Transverse colon (tissue), 3 donors: ENCODE measurements at regions not wholly inside any gene's neighbourhood (a gene's known extent, or its start where the extent isn't known, plus 50 kb on each side); places are given as distances from the start of the nearest gene placed in this dataset.

Experiments
- CTCF ChIP-seq, 5 experiments: fragments of 200-600 bp in 3 of 5; fragments of 450-650 bp in 2 of 5; sonication (generic) in 3 of 5; IDR thresholded peaks; 1 replicate in 2 of 5; 2 replicates in 3 of 5; pipeline ENCODE4 v1.5.1; 2016 to 2017; ENCODE audit warnings: antibody characterized with exemption in 5 of 5, inconsistent platforms in 3 of 5, mild to moderate bottlenecking in 2 of 5, moderate library complexity in 1 of 5
- POLR2A ChIP-seq: fragments of 450-650 bp; IDR thresholded peaks from one replicate; pipeline ENCODE4 v1.6.1; 2016; ENCODE audit warnings: antibody characterized with exemption, mild to moderate bottlenecking, moderate library complexity

- no peak for TF ChIP-seq CTCF (IDR thresholded peaks at IDR 0.05)
- TF ChIP-seq POLR2A: no peak
These were observed 224.5 kb upstream of the SNX7 start for GRCh38 chr1:98437011-98437410.
